Brain microvascular endothelial cell (primary cell): ENCODE measurements at regions not wholly inside any gene's neighbourhood (a gene's known extent, or its start where the extent isn't known, plus 50 kb on each side); places are given as distances from the start of the nearest gene placed in this dataset.

Experiments used
- DNase-seq: peaks from one replicate; pipeline ENCODE4 v3.0.0-alpha.2; 2020
- H3K27ac ChIP-seq: fragments of 250-450 bp; sonication (Bioruptor Pico); 2 replicates; pipeline ENCODE4 v1.5.1; 2020; ENCODE audit warnings: mild to moderate bottlenecking, moderate library complexity
- H3K27me3 ChIP-seq: fragments of 250-450 bp; sonication (Bioruptor Pico); replicated peaks from 2 replicates; pipeline ENCODE4 v1.5.1; 2020; ENCODE audit warnings: mild to moderate bottlenecking
- H3K36me3 ChIP-seq: fragments of 250-450 bp; sonication (Bioruptor Pico); replicated peaks from 2 replicates; pipeline ENCODE4 v1.5.1; 2020; ENCODE audit warnings: mild to moderate bottlenecking
- H3K4me3 ChIP-seq: 2 replicates; pipeline ENCODE4 v1.5.1; 2011; ENCODE audit warnings: low read depth, mild to moderate bottlenecking, control low read depth, low read length, moderate library complexity
- in situ Hi-C: cut with HindIII; loops from 2 replicates; pipeline ENCODE4 v1.10.0; 2017; ENCODE audit warnings: low sequenced_read_pairs, low pct_ligation_motif_present
- TF ChIP-seq, protein P1 (sequence below): IDR thresholded peaks from 2 replicates; pipeline ENCODE4 v1.5.1; 2011; ENCODE audit warnings: low read depth, mild to moderate bottlenecking, moderate library complexity, low read length, control low read depth, inconsistent platforms; ENCODE audit errors: missing control alignments

- TF ChIP-seq, protein P1, sequence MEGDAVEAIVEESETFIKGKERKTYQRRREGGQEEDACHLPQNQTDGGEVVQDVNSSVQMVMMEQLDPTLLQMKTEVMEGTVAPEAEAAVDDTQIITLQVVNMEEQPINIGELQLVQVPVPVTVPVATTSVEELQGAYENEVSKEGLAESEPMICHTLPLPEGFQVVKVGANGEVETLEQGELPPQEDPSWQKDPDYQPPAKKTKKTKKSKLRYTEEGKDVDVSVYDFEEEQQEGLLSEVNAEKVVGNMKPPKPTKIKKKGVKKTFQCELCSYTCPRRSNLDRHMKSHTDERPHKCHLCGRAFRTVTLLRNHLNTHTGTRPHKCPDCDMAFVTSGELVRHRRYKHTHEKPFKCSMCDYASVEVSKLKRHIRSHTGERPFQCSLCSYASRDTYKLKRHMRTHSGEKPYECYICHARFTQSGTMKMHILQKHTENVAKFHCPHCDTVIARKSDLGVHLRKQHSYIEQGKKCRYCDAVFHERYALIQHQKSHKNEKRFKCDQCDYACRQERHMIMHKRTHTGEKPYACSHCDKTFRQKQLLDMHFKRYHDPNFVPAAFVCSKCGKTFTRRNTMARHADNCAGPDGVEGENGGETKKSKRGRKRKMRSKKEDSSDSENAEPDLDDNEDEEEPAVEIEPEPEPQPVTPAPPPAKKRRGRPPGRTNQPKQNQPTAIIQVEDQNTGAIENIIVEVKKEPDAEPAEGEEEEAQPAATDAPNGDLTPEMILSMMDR: no peak
- H3K4me3 ChIP-seq: no peak overlapping the region
- DNase-seq: peak; percentile 7
- no peaks in the 10 kb centered on the region for H3K36me3 ChIP-seq
- in situ Hi-C loops: no loop called here
- H3K27me3 ChIP-seq: no peaks in the 10 kb centered on the region
- no peak overlapping the region for H3K27ac ChIP-seq
These were observed 692.7 kb upstream of the ALCAM start for GRCh38 chr3:104673981-104674380.

DNA sequence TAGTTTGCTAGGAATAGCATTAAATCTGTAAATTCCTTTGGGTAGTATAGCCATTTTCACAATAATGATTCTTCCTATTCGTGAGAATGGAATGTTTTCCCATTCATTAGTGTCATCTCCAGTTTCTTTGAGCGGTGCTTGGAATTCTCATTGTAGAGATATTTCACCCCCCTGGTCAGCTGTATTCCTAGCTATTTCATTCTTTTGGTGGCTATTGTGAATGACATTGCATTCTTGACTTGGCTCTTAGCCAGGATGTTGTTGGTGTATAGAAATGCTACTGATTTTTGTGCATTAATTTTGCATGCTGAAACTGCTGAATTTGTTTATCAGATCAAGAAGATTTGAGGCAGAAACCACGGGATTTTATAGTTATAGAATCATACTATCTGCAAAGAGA lies 690.5 kb upstream of the ALCAM start:
- Histone ChIP-seq H3K36me3 (no peaks in the 10 kb centered on the region), H3K27ac (no peak overlapping the region)
- peak; percentile 35 for DNase-seq

DNA sequence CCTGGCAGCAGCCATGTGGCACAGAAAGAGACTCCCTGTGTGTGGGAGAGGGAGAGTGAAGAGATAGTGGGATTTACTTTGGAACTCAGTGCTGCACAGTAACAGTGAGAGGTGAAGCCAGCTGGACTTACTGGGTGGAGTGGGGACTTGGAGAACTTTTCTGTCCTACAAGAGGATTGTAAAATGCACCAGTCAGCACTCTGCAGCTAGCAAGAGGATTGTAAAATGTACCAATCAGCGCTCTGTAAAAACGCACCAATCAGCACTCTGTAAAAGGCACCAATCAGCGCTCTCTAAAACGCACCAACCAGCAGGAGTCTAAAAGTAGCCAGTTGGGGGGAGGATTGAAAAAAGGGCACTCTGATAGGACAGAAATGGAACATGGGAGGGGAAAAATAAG lies 688.8 kb upstream of the ALCAM start:
- no peak for DNase-seq
- Histone ChIP-seq H3K27me3 (no peaks in the 10 kb centered on the region), H3K4me3 (no peak overlapping the region), H3K27ac (no peak overlapping the region), H3K36me3 (no peaks in the 10 kb centered on the region)
- in situ Hi-C loops: no loop called here
- TF ChIP-seq, protein P1: no peak

More for the DNA sequence above, 690.5 kb upstream of the ALCAM start:
- Histone ChIP-seq H3K4me3 (no peak overlapping the region), H3K27me3 (no peaks in the 10 kb centered on the region)
- in situ Hi-C loops: no loop called here
- TF ChIP-seq, protein P1: no peak

- in situ Hi-C loops: no loop called here
- TF ChIP-seq, protein P1: no peak
These were observed 681.2 kb upstream of the ALCAM start for GRCh38 chr3:104685492-104685891.

DNA sequence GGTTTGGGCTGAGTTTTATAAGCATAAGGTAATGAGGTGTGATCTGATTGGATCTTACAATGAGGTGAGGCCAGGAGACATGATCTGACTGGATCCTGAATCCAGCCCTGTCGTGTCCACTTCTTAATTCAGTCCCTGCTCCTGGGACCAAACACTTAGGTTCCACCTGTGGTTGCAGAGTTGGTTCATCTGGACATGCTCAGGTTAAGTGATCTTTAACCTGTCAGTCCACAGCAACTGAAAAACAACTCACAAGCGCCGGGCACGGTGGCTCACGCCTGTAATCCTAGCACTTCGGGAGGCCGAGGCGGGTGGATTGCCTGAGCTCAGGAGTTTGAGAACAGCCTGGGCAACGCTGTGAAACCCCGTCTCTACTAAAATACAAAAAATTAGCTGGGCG lies 679.3 kb upstream of the ALCAM start:
- Histone ChIP-seq H3K36me3 (no peaks in the 10 kb centered on the region), H3K4me3 (no peak overlapping the region), H3K27ac (no peak overlapping the region), H3K27me3 (no peaks in the 10 kb centered on the region)
- DNase-seq: no peak
- in situ Hi-C loops: no loop called here
- TF ChIP-seq, protein P1: no peak

More at GRCh38 chr3:104685492-104685891, 681.2 kb upstream of the ALCAM start:
- Histone ChIP-seq H3K27ac (no peak overlapping the region), H3K27me3 (no peaks in the 10 kb centered on the region), H3K4me3 (no peak overlapping the region), H3K36me3 (no peaks in the 10 kb centered on the region)
- no peak for DNase-seq

GRCh38 chr3:104696470-104696869 lies 670.2 kb upstream of the ALCAM start:
- Histone ChIP-seq H3K27me3 (no peaks in the 10 kb centered on the region), H3K36me3 (no peaks in the 10 kb centered on the region), H3K27ac (no peak overlapping the region), H3K4me3 (no peak overlapping the region)
- in situ Hi-C loops: no loop called here
- TF ChIP-seq, protein P1: no peak
- no peak for DNase-seq
